GM19238 (cell line): ENCODE measurements at regions not wholly inside any gene's neighbourhood (a gene's known extent, or its start where the extent isn't known, plus 50 kb on each side); places are given as distances from the start of the nearest gene placed in this dataset.
"Not testable (repeated sequence)": the region's sequence is repeated elsewhere in the genome, so short reads cannot be mapped to it uniquely, and the experiment has no call there.

Experiments used
- DNase-seq: peaks from one replicate; pipeline ENCODE4 v3.0.0; 2011; ENCODE audit warnings: low spot score; ENCODE audit not compliant: insufficient read length

DNA sequence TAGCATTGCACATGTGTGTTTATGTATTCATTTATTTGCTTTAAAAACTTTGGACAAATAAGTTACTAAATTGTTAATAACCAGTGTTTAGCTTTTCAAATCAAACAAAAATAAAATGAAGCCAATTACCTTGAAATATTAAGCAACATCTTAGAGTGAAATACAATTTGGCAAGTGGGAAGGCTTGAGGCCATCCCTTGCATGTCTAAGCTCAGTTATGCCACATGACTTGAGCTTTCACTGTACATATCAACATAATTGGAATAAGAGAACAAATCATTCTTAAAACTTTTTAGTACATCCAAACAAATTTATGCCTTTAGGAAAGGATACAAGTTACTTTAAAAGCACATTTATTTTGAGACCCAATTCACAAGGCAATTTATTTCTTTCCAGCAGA lies 640.6 kb downstream of the SPRY1 start:
- DNase-seq = no peak

GRCh38 chr4:124044330-124044729 lies 647.7 kb downstream of the SPRY1 start:
- no peak for DNase-seq

- no peak for DNase-seq
Measured at GRCh38 chr4:124044867-124045266, 648.3 kb downstream of the SPRY1 start.

- no peak for DNase-seq
Measured at GRCh38 chr4:124046190-124046589, 649.6 kb downstream of the SPRY1 start.

- DNase-seq = no peak
Measured at GRCh38 chr4:124053872-124054538, 657.4 kb downstream of the SPRY1 start.

GRCh38 chr4:124055336-124055735 lies 657.2 kb downstream of the ANKRD50 start:
- no peak for DNase-seq

- no peak for DNase-seq
Measured at GRCh38 chr4:124055896-124056295, 656.6 kb downstream of the ANKRD50 start.

DNA sequence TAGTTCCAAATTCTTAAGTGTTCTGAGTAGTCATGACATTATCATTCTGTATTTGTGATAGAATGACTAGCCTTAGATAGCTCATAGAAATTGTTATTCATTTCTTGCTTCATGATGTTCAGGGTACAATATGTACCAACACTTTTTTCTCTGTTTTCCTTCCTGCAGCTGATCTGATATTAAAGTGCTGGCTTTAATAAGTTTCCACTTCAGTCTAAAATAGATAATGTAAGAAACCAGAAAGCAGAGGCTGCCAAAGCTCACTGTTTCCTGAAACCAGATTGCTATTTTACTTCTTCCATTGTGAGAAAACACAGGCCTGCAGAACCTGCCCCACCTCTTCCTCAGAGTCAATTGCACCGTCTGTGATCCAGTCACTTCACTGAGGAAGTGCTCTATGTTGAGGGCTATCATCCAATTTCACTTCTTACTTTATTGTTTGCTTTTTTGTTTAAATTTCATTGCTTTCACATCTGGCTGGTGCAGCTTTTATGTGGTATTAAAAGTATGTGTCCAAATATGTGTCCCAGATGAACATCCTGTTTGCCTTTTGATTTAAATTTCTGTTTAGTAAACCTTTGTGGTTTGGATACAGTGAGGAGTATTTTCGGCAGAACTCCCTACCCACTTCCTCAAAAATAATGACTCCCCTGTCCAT lies 652.1 kb downstream of the ANKRD50 start:
- DNase-seq = no peak

GRCh38 chr4:124061413-124061812 lies 651.1 kb downstream of the ANKRD50 start:
- DNase-seq = no peak

- no peak for DNase-seq
Measured at GRCh38 chr4:124065422-124065821, 647.1 kb downstream of the ANKRD50 start.

GRCh38 chr4:124065936-124066335 lies 646.6 kb downstream of the ANKRD50 start:
- DNase-seq = no peak

DNA sequence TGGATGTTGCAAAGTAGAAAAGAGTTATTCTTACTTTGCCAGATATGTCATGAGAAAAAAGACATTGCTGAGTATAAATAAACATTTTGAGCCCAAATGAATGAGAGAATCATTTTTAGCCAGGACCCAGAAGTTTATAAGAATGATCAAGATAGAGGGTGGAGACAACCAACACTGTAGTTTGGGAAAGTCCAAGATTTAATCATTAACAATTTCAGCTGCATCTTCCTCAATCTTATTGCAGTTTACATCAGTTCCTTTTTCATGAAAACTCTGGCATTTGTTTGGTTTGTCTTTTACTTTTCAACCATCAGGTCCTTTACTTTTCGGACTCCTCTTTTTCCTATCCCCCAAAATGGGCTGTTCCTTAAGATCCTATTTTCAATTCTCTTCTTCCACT lies 645.9 kb downstream of the ANKRD50 start:
- no peak for DNase-seq

DNA sequence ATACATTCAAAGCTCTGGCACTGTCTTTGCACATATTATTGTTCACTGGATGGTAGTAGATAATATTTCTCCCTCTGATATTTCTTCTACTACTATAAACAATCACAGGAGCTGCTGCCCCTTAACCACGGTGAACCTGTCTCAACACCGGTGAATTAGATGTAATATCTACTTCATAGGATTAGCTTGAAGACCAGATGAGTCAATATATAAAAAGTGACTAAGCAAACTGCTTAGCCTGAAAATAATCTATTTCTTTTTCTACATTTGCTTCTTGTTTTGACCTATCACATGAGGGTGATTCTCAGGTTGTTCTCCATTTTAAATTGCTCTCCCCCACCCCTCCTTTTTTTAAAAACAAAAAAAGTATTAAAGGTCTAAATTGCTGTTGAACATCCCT lies 645.5 kb downstream of the ANKRD50 start:
- no peak for DNase-seq

GRCh38 chr4:124070688-124071484 lies 641.6 kb downstream of the ANKRD50 start:
- DNase-seq = no peak

- not testable (repeated sequence) for DNase-seq
Measured at GRCh38 chr4:124075276-124075675, 637.3 kb downstream of the ANKRD50 start.

DNA sequence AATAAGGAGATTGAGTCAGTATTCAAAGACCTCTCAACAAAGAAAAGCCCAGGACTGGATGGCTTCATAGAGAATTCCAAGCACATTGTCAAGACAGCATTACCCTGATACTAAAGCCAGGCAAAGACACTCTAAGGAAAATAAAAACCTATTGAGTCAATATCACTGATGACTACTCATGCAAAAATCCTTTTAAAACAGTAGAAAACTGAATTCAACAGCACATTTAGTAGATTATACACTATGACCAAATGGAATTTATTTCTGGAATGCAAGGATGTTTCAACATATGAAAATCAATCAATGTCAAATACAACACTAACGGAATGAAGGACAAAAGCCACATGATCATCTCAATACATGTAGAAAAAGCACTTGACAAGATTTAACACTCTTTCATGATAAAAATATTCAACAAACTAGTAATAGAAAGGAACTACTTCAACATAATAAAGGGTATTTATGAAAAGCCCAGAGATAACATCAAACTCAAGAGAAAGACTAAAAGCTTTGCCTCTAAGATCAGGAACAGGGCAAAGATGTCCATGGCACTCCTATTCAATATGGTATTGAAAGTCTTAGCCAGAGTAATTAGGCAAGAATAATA lies 633.3 kb downstream of the ANKRD50 start:
- no peak for DNase-seq

DNA sequence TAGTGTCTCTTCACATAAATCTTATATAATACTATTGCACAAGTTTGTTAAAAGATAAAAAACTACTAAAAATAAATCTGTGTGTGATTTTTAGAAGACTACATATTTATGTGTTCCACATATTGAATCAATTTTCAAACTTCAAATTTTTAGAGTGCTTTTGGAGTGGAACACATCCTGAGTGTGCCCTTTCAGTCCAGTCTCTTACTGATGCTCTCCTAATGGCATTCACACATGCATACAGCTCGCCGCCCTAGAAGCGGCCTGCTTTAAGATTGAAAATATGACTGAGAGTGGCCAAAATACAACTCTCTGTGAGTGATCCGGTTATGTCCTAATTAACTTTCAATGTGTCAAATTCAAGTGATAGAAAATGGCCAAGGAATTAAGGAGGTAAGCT lies 628.8 kb downstream of the ANKRD50 start:
- no peak for DNase-seq

- DNase-seq = no peak
Measured at GRCh38 chr4:124085561-124086180, 626.9 kb downstream of the ANKRD50 start.

GRCh38 chr4:124090021-124090420 lies 622.5 kb downstream of the ANKRD50 start:
- no peak for DNase-seq

GRCh38 chr4:124092101-124092500 lies 620.4 kb downstream of the ANKRD50 start:
- DNase-seq = no peak

DNA sequence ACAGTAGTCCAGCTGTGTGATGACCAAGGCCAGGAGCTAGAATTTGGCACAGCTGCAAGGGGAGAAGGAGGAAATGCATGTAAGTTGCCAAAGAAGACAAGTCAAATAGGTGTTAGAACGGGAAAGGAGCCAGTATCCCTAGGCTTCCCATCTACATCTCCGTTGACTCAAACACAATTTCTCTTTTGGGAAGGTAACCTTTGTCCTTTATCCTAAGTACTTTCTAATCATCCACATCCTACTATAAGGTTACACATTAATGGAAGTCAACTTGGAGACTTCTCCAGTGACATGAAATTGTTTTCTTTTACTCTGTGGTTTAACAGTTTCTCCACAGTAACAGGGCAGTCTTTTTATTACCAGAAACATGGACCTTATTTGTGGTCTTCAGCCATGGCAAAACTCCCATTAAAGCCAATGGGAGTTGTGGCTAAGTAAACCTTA lies 620.0 kb downstream of the ANKRD50 start:
- DNase-seq = no peak
